ENCODE measurements at regions not wholly inside any gene's neighbourhood (a gene's known extent, or its start where the extent isn't known, plus 50 kb on each side); places are given as distances from the start of the nearest gene placed in this dataset.
"Not testable (repeated sequence)": the region's sequence is repeated elsewhere in the genome, so short reads cannot be mapped to it uniquely, and the experiment has no call there.

- no peak for TF ChIP-seq REST (IDR thresholded peaks at IDR 0.05; ENCODE audit: insufficient replicate concordance, low read depth)
- no peak for TF ChIP-seq POLR2AphosphoS5 (IDR thresholded peaks at IDR 0.05; ENCODE audit: low read depth)
- peak; percentile 8 for TF ChIP-seq CTCF (IDR thresholded peaks at IDR 0.05; ENCODE audit: insufficient read depth, low read length)
- no peak overlapping the region for H3K4me3 ChIP-seq (replicated peaks; ENCODE audit: insufficient read depth, low read length)
- no peaks in the 10 kb centered on the region for H3K27me3 ChIP-seq (ENCODE audit: insufficient read depth, poor library complexity, severe bottlenecking)
- no peak overlapping the region for H3K27ac ChIP-seq (replicated peaks)
- no peak for DNase-seq (ENCODE audit: low read depth in 1 of 2, low spot score in 1 of 2)
Observed at GRCh38 chr7:8365499-8366110, 67.8 kb upstream of the NXPH1 start.

GRCh38 chr7:8368007-8368406, 65.4 kb upstream of the NXPH1 start:
- H3K4me3 ChIP-seq (replicated peaks; ENCODE audit: insufficient read depth, low read length); H3K27ac ChIP-seq (replicated peaks); DNase-seq (ENCODE audit: low read depth in 1 of 2, low spot score in 1 of 2); H3K27me3 ChIP-seq (ENCODE audit: insufficient read depth, poor library complexity, severe bottlenecking): not testable (repeated sequence)

GRCh38 chr7:8371742-8372141, 61.7 kb upstream of the NXPH1 start:
- Histone ChIP-seq H3K27ac (replicated peaks) (no peak overlapping the region), H3K27me3 (ENCODE audit: insufficient read depth, poor library complexity, severe bottlenecking) (no peaks in the 10 kb centered on the region), H3K4me3 (replicated peaks; ENCODE audit: insufficient read depth, low read length) (no peak overlapping the region)
- no peak for DNase-seq (ENCODE audit: low read depth in 1 of 2, low spot score in 1 of 2)
- TF ChIP-seq POLR2AphosphoS5 (IDR thresholded peaks at IDR 0.05; ENCODE audit: low read depth) (no peak), GABPA (IDR thresholded peaks at IDR 0.05; ENCODE audit: low read depth) (no peak)

- no peak for DNase-seq (ENCODE audit: low read depth in 1 of 2, low spot score in 1 of 2)
- Histone ChIP-seq H3K4me3 (replicated peaks; ENCODE audit: insufficient read depth, low read length) (no peak overlapping the region), H3K27me3 (ENCODE audit: insufficient read depth, poor library complexity, severe bottlenecking) (no peaks in the 10 kb centered on the region), H3K27ac (replicated peaks) (no peak overlapping the region)
- TF ChIP-seq POLR2AphosphoS5 (IDR thresholded peaks at IDR 0.05; ENCODE audit: low read depth): no peak
- TF ChIP-seq SPI1 (IDR thresholded peaks at IDR 0.05; ENCODE audit: borderline replicate concordance, low read depth): no peak
- TF ChIP-seq REST (IDR thresholded peaks at IDR 0.05; ENCODE audit: insufficient replicate concordance, low read depth): no peak
- no peak for TF ChIP-seq CTCF (IDR thresholded peaks at IDR 0.05; ENCODE audit: insufficient read depth, low read length)
- TF ChIP-seq GABPA (IDR thresholded peaks at IDR 0.05; ENCODE audit: low read depth): no peak
Observed at GRCh38 chr7:8373851-8374250, 59.6 kb upstream of the NXPH1 start.

- no peak for TF ChIP-seq REST (IDR thresholded peaks at IDR 0.05; ENCODE audit: insufficient replicate concordance, low read depth)
- TF ChIP-seq CTCF (IDR thresholded peaks at IDR 0.05; ENCODE audit: insufficient read depth, low read length): no peak
- no peak for TF ChIP-seq GABPA (IDR thresholded peaks at IDR 0.05; ENCODE audit: low read depth)
- no peak for TF ChIP-seq POLR2AphosphoS5 (IDR thresholded peaks at IDR 0.05; ENCODE audit: low read depth)
- no peak for TF ChIP-seq SPI1 (IDR thresholded peaks at IDR 0.05; ENCODE audit: borderline replicate concordance, low read depth)
- no peak overlapping the region for H3K4me3 ChIP-seq (replicated peaks; ENCODE audit: insufficient read depth, low read length)
- DNase-seq (ENCODE audit: low read depth in 1 of 2, low spot score in 1 of 2): no peak
- no peaks in the 10 kb centered on the region for H3K27me3 ChIP-seq (ENCODE audit: insufficient read depth, poor library complexity, severe bottlenecking)
- H3K27ac ChIP-seq (replicated peaks): no peak overlapping the region
Observed at GRCh38 chr7:8378349-8379019, 54.9 kb upstream of the NXPH1 start.

Measured in HL-60 (cell line).